ENCODE measurements at regions not wholly inside any gene's neighbourhood (a gene's known extent, or its start where the extent isn't known, plus 50 kb on each side); places are given as distances from the start of the nearest gene placed in this dataset.

DNA sequence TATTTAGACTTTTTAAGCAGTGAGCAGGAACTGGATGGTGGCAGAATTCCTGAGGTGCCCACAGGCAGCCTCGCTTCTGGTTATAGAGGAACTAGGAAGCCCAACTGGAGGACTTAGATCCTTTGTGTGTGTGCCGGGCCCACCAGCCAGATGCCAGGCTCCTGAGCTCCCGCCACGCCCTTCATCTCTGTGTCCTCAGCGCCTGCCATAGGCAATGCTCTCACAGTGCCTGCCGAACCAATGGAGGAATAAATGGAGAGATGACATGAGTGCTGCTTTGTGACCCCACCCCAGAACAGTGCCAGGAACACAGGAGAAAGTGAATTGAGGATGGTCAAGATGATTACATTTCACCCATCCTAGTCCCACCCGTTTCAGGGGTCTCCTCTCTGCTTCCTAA, 146.0 kb downstream of the UNC5CL start:
- no peak overlapping the region for H3K4me3 ChIP-seq (ENCODE audit: low read length)
- H3K4me1 ChIP-seq (ENCODE audit: control insufficient read depth, insufficient read depth, low read length) = no peaks in the 10 kb centered on the region
- no peak overlapping the region for H3K9ac ChIP-seq (ENCODE audit: low read depth, low read length)
- no peak overlapping the region for H3K4me2 ChIP-seq (ENCODE audit: low read length)
- no peaks in the 10 kb centered on the region for H3K9me3 ChIP-seq (replicated peaks; ENCODE audit: low read length)
- H3K36me3 ChIP-seq (ENCODE audit: insufficient read depth, low read length) = no peaks in the 10 kb centered on the region
- peaks cover 4% of the 10 kb centered on the region for H3K27me3 ChIP-seq (ENCODE audit: control insufficient read depth, insufficient read depth, low read length)

DNA sequence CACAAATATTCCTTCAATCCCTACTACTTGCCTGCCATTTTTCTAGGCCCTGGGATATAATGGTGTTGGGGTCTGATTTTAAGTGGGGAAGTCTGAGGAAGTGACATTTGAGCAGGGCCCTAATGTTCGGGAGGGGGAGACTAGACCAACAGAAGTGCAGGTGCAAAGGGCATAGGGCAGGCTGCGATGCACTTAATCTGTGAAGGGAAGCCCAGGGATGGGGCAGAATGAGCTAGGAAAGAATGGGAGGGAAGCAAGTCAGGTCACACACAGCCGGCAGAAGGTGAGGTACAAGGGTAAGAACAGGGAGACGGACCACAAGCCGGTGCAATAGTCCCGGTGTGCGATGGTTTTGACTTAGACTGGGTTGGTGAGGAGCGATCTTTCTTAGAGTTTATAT, 146.8 kb downstream of the UNC5CL start:
- no peak overlapping the region for H3K4me2 ChIP-seq (ENCODE audit: low read length)
- H3K9ac ChIP-seq (ENCODE audit: low read depth, low read length) = no peak overlapping the region
- no peak overlapping the region for H3K4me3 ChIP-seq (ENCODE audit: low read length)
- H3K36me3 ChIP-seq (ENCODE audit: insufficient read depth, low read length) = no peaks in the 10 kb centered on the region
- H3K4me1 ChIP-seq (ENCODE audit: control insufficient read depth, insufficient read depth, low read length) = no peaks in the 10 kb centered on the region
- H3K9me3 ChIP-seq (replicated peaks; ENCODE audit: low read length) = no peaks in the 10 kb centered on the region
- H3K27me3 ChIP-seq (ENCODE audit: control insufficient read depth, insufficient read depth, low read length) = peaks cover 4% of the 10 kb centered on the region

GRCh38 chr6:40891686-40892085, 147.3 kb downstream of the UNC5CL start:
- Histone ChIP-seq H3K4me2 (ENCODE audit: low read length) (no peak overlapping the region), H3K4me1 (ENCODE audit: control insufficient read depth, insufficient read depth, low read length) (no peaks in the 10 kb centered on the region), H3K36me3 (ENCODE audit: insufficient read depth, low read length) (no peaks in the 10 kb centered on the region), H3K4me3 (ENCODE audit: low read length) (no peak overlapping the region), H3K9me3 (replicated peaks; ENCODE audit: low read length) (no peaks in the 10 kb centered on the region), H3K9ac (ENCODE audit: low read depth, low read length) (no peak overlapping the region), H3K27me3 (ENCODE audit: control insufficient read depth, insufficient read depth, low read length) (peaks cover 4% of the 10 kb centered on the region)

- H3K9me3 ChIP-seq (replicated peaks; ENCODE audit: low read length) = no peaks in the 10 kb centered on the region
- H3K27me3 ChIP-seq (ENCODE audit: control insufficient read depth, insufficient read depth, low read length) = peaks cover 4% of the 10 kb centered on the region
- no peak overlapping the region for H3K4me3 ChIP-seq (ENCODE audit: low read length)
- no peak overlapping the region for H3K9ac ChIP-seq (ENCODE audit: low read depth, low read length)
- H3K4me2 ChIP-seq (ENCODE audit: low read length) = no peak overlapping the region
- H3K36me3 ChIP-seq (ENCODE audit: insufficient read depth, low read length) = no peaks in the 10 kb centered on the region
- no peaks in the 10 kb centered on the region for H3K4me1 ChIP-seq (ENCODE audit: control insufficient read depth, insufficient read depth, low read length)
Observed at GRCh38 chr6:40891131-40891530, 147.9 kb downstream of the UNC5CL start.

DNA sequence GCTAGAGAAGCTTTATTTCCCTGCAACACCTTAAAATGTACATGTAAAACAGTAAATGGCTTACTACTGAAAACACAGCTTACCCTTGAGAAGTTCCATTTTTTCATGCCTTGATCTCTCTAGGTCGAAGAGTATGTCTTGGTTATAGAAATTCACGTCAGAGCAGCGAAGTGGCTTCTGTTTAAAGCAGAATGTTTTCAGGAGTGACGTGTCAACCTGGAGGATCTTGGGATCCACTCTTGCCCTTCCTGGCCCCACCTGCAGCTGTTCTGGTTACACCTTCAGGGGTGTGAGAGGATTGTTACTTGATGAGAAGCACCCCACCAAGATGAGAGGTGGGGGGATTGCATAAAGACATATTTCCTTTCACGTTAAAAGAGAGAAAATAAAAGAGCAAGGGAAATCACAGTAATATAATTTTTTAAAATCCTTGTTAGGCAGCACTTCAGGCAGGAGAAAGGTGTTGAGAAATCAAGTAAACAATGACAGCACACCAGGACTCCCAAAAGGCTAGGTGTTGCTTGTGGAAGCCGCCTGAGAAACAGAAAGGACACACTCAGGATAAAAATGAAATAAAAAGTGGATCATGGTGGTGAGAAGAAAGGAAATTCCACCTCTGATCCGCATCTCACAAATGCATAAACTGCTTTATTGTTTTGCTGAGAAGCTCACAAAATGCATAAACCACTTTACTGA, 149.7 kb downstream of the UNC5CL start:
- Histone ChIP-seq H3K4me1 (ENCODE audit: control insufficient read depth, insufficient read depth, low read length) (no peaks in the 10 kb centered on the region), H3K4me3 (ENCODE audit: low read length) (no peak overlapping the region), H3K27me3 (ENCODE audit: control insufficient read depth, insufficient read depth, low read length) (peaks cover 4% of the 10 kb centered on the region), H3K9ac (ENCODE audit: low read depth, low read length) (no peak overlapping the region), H3K4me2 (ENCODE audit: low read length) (no peak overlapping the region), H3K9me3 (replicated peaks; ENCODE audit: low read length) (no peaks in the 10 kb centered on the region), H3K36me3 (ENCODE audit: insufficient read depth, low read length) (no peaks in the 10 kb centered on the region)

DNA sequence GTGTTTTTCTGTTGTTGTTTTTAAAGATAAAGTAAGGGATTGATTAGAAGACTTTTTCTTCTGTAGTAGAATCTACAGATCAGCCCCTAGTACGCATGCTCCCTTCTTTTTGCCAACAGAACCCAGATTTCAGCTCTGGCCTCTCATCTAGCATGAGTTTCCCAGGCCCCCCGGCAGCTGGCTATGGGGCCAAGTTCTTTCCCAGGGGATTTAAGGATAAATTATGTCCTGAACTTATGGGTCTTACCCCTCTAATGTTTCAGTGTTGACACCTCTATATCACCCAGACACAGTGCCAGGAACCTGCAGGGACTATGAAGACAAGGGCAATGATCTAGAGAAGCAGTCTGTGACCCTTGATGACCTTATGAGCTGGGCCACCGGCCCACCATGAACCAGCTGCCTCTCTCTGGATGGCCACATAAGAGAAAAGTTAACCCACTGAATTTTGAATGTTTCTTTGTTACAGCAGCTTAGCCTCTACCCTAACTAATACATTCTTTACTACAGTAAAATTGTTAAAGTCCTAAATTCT, 150.5 kb downstream of the UNC5CL start:
- Histone ChIP-seq H3K9ac (ENCODE audit: low read depth, low read length) (no peak overlapping the region), H3K4me2 (ENCODE audit: low read length) (no peak overlapping the region), H3K27me3 (ENCODE audit: control insufficient read depth, insufficient read depth, low read length) (peaks cover 4% of the 10 kb centered on the region), H3K4me3 (ENCODE audit: low read length) (no peak overlapping the region), H3K9me3 (replicated peaks; ENCODE audit: low read length) (no peaks in the 10 kb centered on the region), H3K36me3 (ENCODE audit: insufficient read depth, low read length) (no peaks in the 10 kb centered on the region), H3K4me1 (ENCODE audit: control insufficient read depth, insufficient read depth, low read length) (no peaks in the 10 kb centered on the region)

DNA sequence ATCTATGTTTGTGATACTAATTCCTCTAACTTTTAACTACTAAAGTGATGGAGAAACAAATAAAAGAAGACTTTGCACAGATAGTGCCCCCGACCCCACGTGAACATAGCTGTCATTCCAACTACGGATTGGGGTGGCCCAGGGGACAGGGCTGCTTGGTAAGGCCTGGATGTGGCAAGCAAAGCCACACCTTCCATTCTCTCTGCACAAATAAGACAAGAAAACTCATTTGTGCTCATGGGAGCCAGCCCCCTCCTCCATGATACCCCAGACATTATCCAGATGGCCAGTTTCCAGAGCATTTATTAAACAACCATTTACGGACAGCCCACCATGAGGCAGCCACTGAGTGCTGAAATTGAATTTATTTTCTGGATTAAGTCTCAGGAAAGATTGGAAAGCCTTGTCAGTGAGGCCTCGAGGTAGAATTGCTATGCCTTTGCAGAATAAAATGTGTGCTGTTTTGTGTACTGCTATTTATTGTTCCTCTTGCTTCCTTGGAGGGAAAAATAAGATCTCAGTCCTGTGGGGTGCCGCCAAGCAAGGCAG, 151.2 kb downstream of the UNC5CL start:
- Histone ChIP-seq H3K36me3 (ENCODE audit: insufficient read depth, low read length) (no peaks in the 10 kb centered on the region), H3K4me2 (ENCODE audit: low read length) (no peak overlapping the region), H3K4me1 (ENCODE audit: control insufficient read depth, insufficient read depth, low read length) (no peaks in the 10 kb centered on the region), H3K9ac (ENCODE audit: low read depth, low read length) (no peak overlapping the region), H3K27me3 (ENCODE audit: control insufficient read depth, insufficient read depth, low read length) (peaks cover 7% of the 10 kb centered on the region), H3K9me3 (replicated peaks; ENCODE audit: low read length) (no peaks in the 10 kb centered on the region), H3K4me3 (ENCODE audit: low read length) (no peak overlapping the region)

DNA sequence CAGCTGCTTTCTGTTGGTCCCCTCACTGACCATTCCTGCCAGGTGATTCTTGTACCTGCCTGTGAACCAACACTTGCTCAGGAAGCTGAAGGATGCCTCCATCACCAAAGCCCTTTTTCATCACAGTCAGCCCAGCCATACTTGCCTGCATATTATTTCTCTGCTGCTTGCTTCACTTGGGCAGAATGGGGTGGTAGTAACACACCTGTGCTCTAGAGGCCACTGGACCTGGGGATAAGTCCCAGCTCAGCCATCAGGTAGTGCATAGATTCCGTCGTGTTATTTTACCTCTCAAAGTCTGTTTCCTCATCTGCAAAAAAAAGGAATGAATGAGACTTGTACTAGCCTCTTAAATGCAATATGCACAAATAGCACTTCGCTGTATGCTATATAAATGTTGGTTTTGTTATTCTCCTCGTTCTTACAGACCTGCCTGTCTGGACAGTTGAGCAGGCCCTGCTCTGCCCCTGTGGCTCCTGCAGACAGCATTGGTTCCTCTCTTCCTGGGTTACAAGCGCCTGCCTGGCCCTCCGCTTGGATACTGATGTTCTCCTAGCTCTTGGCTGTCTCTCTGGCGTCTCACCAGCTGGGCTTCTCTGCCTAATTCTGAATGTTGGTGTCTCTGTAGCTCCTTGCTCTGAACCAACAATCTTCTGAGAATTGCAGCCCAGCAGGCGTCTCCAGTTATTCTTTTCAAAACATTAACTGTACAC, 151.8 kb downstream of the UNC5CL start:
- Histone ChIP-seq H3K4me2 (ENCODE audit: low read length) (no peak overlapping the region), H3K4me3 (ENCODE audit: low read length) (no peak overlapping the region), H3K9me3 (replicated peaks; ENCODE audit: low read length) (no peaks in the 10 kb centered on the region), H3K36me3 (ENCODE audit: insufficient read depth, low read length) (no peaks in the 10 kb centered on the region), H3K9ac (ENCODE audit: low read depth, low read length) (no peak overlapping the region), H3K27me3 (ENCODE audit: control insufficient read depth, insufficient read depth, low read length) (peaks cover 7% of the 10 kb centered on the region), H3K4me1 (ENCODE audit: control insufficient read depth, insufficient read depth, low read length) (no peaks in the 10 kb centered on the region)

GRCh38 chr6:40885139-40885774, 153.8 kb downstream of the UNC5CL start:
- Histone ChIP-seq H3K4me2 (ENCODE audit: low read length) (no peak overlapping the region), H3K9ac (ENCODE audit: low read depth, low read length) (no peak overlapping the region), H3K9me3 (replicated peaks; ENCODE audit: low read length) (no peaks in the 10 kb centered on the region), H3K4me3 (ENCODE audit: low read length) (no peak overlapping the region), H3K4me1 (ENCODE audit: control insufficient read depth, insufficient read depth, low read length) (no peaks in the 10 kb centered on the region), H3K36me3 (ENCODE audit: insufficient read depth, low read length) (no peaks in the 10 kb centered on the region), H3K27me3 (ENCODE audit: control insufficient read depth, insufficient read depth, low read length) (peaks cover 3% of the 10 kb centered on the region)

GRCh38 chr6:40882323-40882997, 156.6 kb downstream of the UNC5CL start:
- Histone ChIP-seq H3K9ac (ENCODE audit: low read depth, low read length) (no peak overlapping the region), H3K9me3 (replicated peaks; ENCODE audit: low read length) (no peaks in the 10 kb centered on the region), H3K36me3 (ENCODE audit: insufficient read depth, low read length) (no peaks in the 10 kb centered on the region), H3K27me3 (ENCODE audit: control insufficient read depth, insufficient read depth, low read length) (peaks cover 3% of the 10 kb centered on the region), H3K4me1 (ENCODE audit: control insufficient read depth, insufficient read depth, low read length) (no peaks in the 10 kb centered on the region), H3K4me3 (ENCODE audit: low read length) (no peak overlapping the region), H3K4me2 (ENCODE audit: low read length) (no peak overlapping the region)

GRCh38 chr6:40881501-40881900, 157.5 kb downstream of the UNC5CL start:
- Histone ChIP-seq H3K9me3 (replicated peaks; ENCODE audit: low read length) (no peaks in the 10 kb centered on the region), H3K4me3 (ENCODE audit: low read length) (no peak overlapping the region), H3K36me3 (ENCODE audit: insufficient read depth, low read length) (no peaks in the 10 kb centered on the region), H3K27me3 (ENCODE audit: control insufficient read depth, insufficient read depth, low read length) (peaks cover 3% of the 10 kb centered on the region), H3K9ac (ENCODE audit: low read depth, low read length) (no peak overlapping the region), H3K4me1 (ENCODE audit: control insufficient read depth, insufficient read depth, low read length) (no peaks in the 10 kb centered on the region), H3K4me2 (ENCODE audit: low read length) (no peak overlapping the region)
